HEK293 (cell line): ENCODE measurements at regions not wholly inside any gene's neighbourhood (a gene's known extent, or its start where the extent isn't known, plus 50 kb on each side); places are given as distances from the start of the nearest gene placed in this dataset.

Experiments used
- CTCF ChIA-PET: fragments of 350-600 bp; formaldehyde crosslinking; extraction: SDS; loops from one replicate; lab custom pipeline; 2021; ENCODE audit warnings: antibody characterized with exemption; lab: Yijun Ruan, JAX
- POLR2A ChIA-PET: fragments of 300-600 bp; formaldehyde crosslinking; extraction: SDS; loops from one replicate; lab custom pipeline; 2020; ENCODE audit warnings: antibody characterized with exemption, inconsistent platforms; lab: Yijun Ruan, JAX
- H3K27ac ChIP-seq: fragments of 200-500 bp; sonication (Bioruptor generic); 2 replicates; pipeline ENCODE4 v1.5.1; 2014; ENCODE audit warnings: low read depth, low read length, control low read depth, inconsistent platforms; ENCODE audit errors: extremely low read depth
- H3K36me3 ChIP-seq, 2 experiments: fragments of 200-500 bp in 1 of 2; sonication (Bioruptor generic) in 1 of 2; 1 replicate in 1 of 2; 2 replicates in 1 of 2; pipeline ENCODE4 v1.5.1; 2014 to 2017; ENCODE audit warnings: inconsistent platforms in 2 of 2, low read length in 2 of 2; ENCODE audit not compliant: control insufficient read depth in 2 of 2, insufficient read depth in 1 of 2
- H3K4me1 ChIP-seq: fragments of 200-500 bp; sonication (Bioruptor generic); 2 replicates; pipeline ENCODE4 v1.5.1; 2014; ENCODE audit warnings: mild to moderate bottlenecking, low read length, inconsistent platforms; ENCODE audit not compliant: control insufficient read depth, insufficient read depth
- H3K4me3 ChIP-seq: 2 replicates; pipeline ENCODE4 v1.5.1; 2011; ENCODE audit warnings: low read depth, mild to moderate bottlenecking, control low read depth, low read length, moderate library complexity
- H3K9me3 ChIP-seq: fragments of 200-500 bp; sonication (Bioruptor generic); 2 replicates; pipeline ENCODE4 v1.5.1; 2014; ENCODE audit warnings: low read depth, low read length, inconsistent platforms; ENCODE audit not compliant: control insufficient read depth, insufficient read depth
- IKZF3 ChIP-seq: fragments of 450-650 bp; IDR thresholded peaks from 2 replicates; pipeline ENCODE4 v1.5.0; 2018; ENCODE audit warnings: missing biosample characterization, mild to moderate bottlenecking, missing genetic modification characterization, moderate library complexity
- KLF1 ChIP-seq: fragments of 450-650 bp; formaldehyde crosslinking; IDR thresholded peaks from 2 replicates; pipeline ENCODE4 v1.5.1; 2016; ENCODE audit warnings: missing biosample characterization, missing genetic modification characterization
- ZBTB17 ChIP-seq: fragments of 450-650 bp; formaldehyde crosslinking; IDR thresholded peaks from 2 replicates; pipeline ENCODE4 v1.5.1; 2016; ENCODE audit warnings: missing biosample characterization, missing genetic modification characterization
- ZBTB20 ChIP-seq: fragments of 450-650 bp; formaldehyde crosslinking; IDR thresholded peaks from 2 replicates; pipeline ENCODE4 v1.5.1; 2016; ENCODE audit warnings: missing biosample characterization, missing genetic modification characterization
- ZBTB48 ChIP-seq: fragments of 450-650 bp; formaldehyde crosslinking; IDR thresholded peaks from 2 replicates; pipeline ENCODE4 v1.5.1; 2016; ENCODE audit warnings: missing biosample characterization, missing genetic modification characterization
- ZNF121 ChIP-seq: fragments of 450-650 bp; formaldehyde crosslinking; IDR thresholded peaks from 2 replicates; pipeline ENCODE4 v1.5.1; 2016; ENCODE audit warnings: missing biosample characterization, missing genetic modification characterization
- ZNF132 ChIP-seq: fragments of 450-650 bp; formaldehyde crosslinking; IDR thresholded peaks from 2 replicates; pipeline ENCODE4 v1.5.1; 2017; ENCODE audit warnings: missing biosample characterization, missing genetic modification characterization, borderline replicate concordance
- ZNF133 ChIP-seq: fragments of 450-650 bp; formaldehyde crosslinking; IDR thresholded peaks from 2 replicates; pipeline ENCODE4 v1.5.1; 2016; ENCODE audit warnings: missing biosample characterization, missing genetic modification characterization
- ZNF140 ChIP-seq: fragments of 450-650 bp; formaldehyde crosslinking; IDR thresholded peaks from 2 replicates; pipeline ENCODE4 v1.5.1; 2016; ENCODE audit warnings: missing biosample characterization, missing genetic modification characterization
- ZNF146 ChIP-seq: fragments of 450-650 bp; formaldehyde crosslinking; IDR thresholded peaks from 2 replicates; pipeline ENCODE4 v1.5.1; 2016; ENCODE audit warnings: missing biosample characterization, missing genetic modification characterization
- ZNF184 ChIP-seq: fragments of 450-650 bp; IDR thresholded peaks from 2 replicates; pipeline ENCODE4 v1.5.1; 2018; ENCODE audit warnings: missing biosample characterization, mild to moderate bottlenecking, missing genetic modification characterization
- ZNF2 ChIP-seq: fragments of 450-650 bp; formaldehyde crosslinking; IDR thresholded peaks from 2 replicates; pipeline ENCODE4 v1.5.1; 2016; ENCODE audit warnings: missing biosample characterization, missing genetic modification characterization
- ZNF202 ChIP-seq: fragments of 450-650 bp; formaldehyde crosslinking; IDR thresholded peaks from 2 replicates; pipeline ENCODE4 v1.5.1; 2016; ENCODE audit warnings: missing biosample characterization, missing genetic modification characterization, borderline replicate concordance
- ZNF24 ChIP-seq: fragments of 450-650 bp; formaldehyde crosslinking; IDR thresholded peaks from 2 replicates; pipeline ENCODE4 v1.5.1; 2016; ENCODE audit warnings: missing biosample characterization, missing genetic modification characterization
- ZNF248 ChIP-seq: fragments of 450-650 bp; formaldehyde crosslinking; IDR thresholded peaks from 2 replicates; pipeline ENCODE4 v1.5.1; 2017; ENCODE audit warnings: missing biosample characterization, missing genetic modification characterization
- ZNF302 ChIP-seq: fragments of 450-650 bp; formaldehyde crosslinking; IDR thresholded peaks from 2 replicates; pipeline ENCODE4 v1.5.1; 2016; ENCODE audit warnings: missing biosample characterization, missing genetic modification characterization, low read depth
- ZNF423 ChIP-seq: fragments of 450-650 bp; formaldehyde crosslinking; IDR thresholded peaks from 2 replicates; pipeline ENCODE4 v1.5.1; 2016; ENCODE audit warnings: missing biosample characterization, missing genetic modification characterization
- ZNF48 ChIP-seq: fragments of 450-650 bp; formaldehyde crosslinking; IDR thresholded peaks from 2 replicates; pipeline ENCODE4 v1.5.1; 2016; ENCODE audit warnings: missing biosample characterization, missing genetic modification characterization
- ZNF530 ChIP-seq: fragments of 450-650 bp; formaldehyde crosslinking; IDR thresholded peaks from 2 replicates; pipeline ENCODE4 v1.5.1; 2016; ENCODE audit warnings: low read depth, missing biosample characterization, missing genetic modification characterization
- ZNF571 ChIP-seq: fragments of 450-650 bp; formaldehyde crosslinking; IDR thresholded peaks from 2 replicates; pipeline ENCODE4 v1.5.0; 2017; ENCODE audit warnings: missing biosample characterization, missing genetic modification characterization
- ZNF585B ChIP-seq: fragments of 450-650 bp; formaldehyde crosslinking; IDR thresholded peaks from 2 replicates; pipeline ENCODE4 v1.5.1; 2016; ENCODE audit warnings: missing biosample characterization, missing genetic modification characterization
- ZNF623 ChIP-seq: fragments of 450-650 bp; formaldehyde crosslinking; IDR thresholded peaks from 2 replicates; pipeline ENCODE4 v1.5.1; 2016; ENCODE audit warnings: missing biosample characterization, missing genetic modification characterization
- ZNF747 ChIP-seq: fragments of 450-650 bp; formaldehyde crosslinking; IDR thresholded peaks from 2 replicates; pipeline ENCODE4 v1.5.1; 2016; ENCODE audit warnings: missing biosample characterization, missing genetic modification characterization
- ZNF76 ChIP-seq: fragments of 450-650 bp; formaldehyde crosslinking; IDR thresholded peaks from 2 replicates; pipeline ENCODE4; 2016; ENCODE audit warnings: low read depth, missing biosample characterization, missing genetic modification characterization, borderline replicate concordance
- ZNF791 ChIP-seq: fragments of 450-650 bp; formaldehyde crosslinking; IDR thresholded peaks from 2 replicates; pipeline ENCODE4 v1.5.1; 2016; ENCODE audit warnings: missing biosample characterization, missing genetic modification characterization
- ZNF792 ChIP-seq: fragments of 450-650 bp; formaldehyde crosslinking; IDR thresholded peaks from 2 replicates; pipeline ENCODE4 v1.5.1; 2016; ENCODE audit warnings: missing biosample characterization, missing genetic modification characterization
- TF ChIP-seq, protein P1 (sequence below): fragments of 450-650 bp; formaldehyde crosslinking; conservative IDR thresholded peaks from 2 replicates; pipeline ENCODE4 v1.5.1; 2016; ENCODE audit warnings: low read depth, missing biosample characterization, missing genetic modification characterization
- TF ChIP-seq, protein P2 (sequence below): fragments of 450-650 bp; formaldehyde crosslinking; IDR thresholded peaks from 2 replicates; pipeline ENCODE4 v1.5.1; 2016; ENCODE audit warnings: missing biosample characterization, missing genetic modification characterization
- TF ChIP-seq, protein P3 (sequence below): fragments of 450-650 bp; formaldehyde crosslinking; IDR thresholded peaks from 2 replicates; pipeline ENCODE4 v1.5.1; 2016; ENCODE audit warnings: missing biosample characterization, missing genetic modification characterization

DNA sequence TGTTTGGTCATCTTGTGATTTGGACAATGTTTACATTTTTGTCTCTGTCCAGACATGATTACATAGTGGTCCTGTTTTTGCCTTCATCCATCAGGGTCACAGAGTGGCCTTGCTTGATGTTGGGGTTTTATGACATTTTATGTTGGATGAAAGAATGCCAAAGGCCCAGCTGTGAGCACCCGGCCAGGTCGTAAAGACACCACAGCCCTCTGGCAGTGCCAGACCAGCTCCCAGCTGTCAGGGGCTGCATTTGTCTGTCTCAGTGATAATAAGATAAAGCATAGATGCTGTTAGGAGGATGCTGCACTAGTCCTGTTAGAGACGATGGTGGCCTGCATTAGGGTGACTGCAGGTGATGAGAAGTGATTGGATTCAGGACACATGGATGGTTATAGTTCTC lies 117.5 kb downstream of the FAM174B start (continued):
- TF ChIP-seq, protein P1, sequence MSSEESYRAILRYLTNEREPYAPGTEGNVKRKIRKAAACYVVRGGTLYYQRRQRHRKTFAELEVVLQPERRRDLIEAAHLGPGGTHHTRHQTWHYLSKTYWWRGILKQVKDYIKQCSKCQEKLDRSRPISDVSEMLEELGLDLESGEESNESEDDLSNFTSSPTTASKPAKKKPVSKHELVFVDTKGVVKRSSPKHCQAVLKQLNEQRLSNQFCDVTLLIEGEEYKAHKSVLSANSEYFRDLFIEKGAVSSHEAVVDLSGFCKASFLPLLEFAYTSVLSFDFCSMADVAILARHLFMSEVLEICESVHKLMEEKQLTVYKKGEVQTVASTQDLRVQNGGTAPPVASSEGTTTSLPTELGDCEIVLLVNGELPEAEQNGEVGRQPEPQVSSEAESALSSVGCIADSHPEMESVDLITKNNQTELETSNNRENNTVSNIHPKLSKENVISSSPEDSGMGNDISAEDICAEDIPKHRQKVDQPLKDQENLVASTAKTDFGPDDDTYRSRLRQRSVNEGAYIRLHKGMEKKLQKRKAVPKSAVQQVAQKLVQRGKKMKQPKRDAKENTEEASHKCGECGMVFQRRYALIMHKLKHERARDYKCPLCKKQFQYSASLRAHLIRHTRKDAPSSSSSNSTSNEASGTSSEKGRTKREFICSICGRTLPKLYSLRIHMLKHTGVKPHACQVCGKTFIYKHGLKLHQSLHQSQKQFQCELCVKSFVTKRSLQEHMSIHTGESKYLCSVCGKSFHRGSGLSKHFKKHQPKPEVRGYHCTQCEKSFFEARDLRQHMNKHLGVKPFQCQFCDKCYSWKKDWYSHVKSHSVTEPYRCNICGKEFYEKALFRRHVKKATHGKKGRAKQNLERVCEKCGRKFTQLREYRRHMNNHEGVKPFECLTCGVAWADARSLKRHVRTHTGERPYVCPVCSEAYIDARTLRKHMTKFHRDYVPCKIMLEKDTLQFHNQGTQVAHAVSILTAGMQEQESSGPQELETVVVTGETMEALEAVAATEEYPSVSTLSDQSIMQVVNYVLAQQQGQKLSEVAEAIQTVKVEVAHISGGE (tag by site-specific recombination), result no peak
- TF ChIP-seq ZNF571 (tag by site-specific recombination) (no peak), ZNF623 (tag by site-specific recombination) (no peak), ZBTB20 (tag by site-specific recombination) (no peak), IKZF3 (tag by site-specific recombination) (no peak), ZNF132 (no peak), ZNF121 (no peak), ZNF423 (tag by site-specific recombination) (no peak), ZBTB48 (no peak), ZNF76 (tag by site-specific recombination) (no peak), ZNF791 (tag by site-specific recombination) (no peak), ZNF140 (tag by site-specific recombination) (no peak), KLF1 (tag by site-specific recombination) (no peak)

DNA sequence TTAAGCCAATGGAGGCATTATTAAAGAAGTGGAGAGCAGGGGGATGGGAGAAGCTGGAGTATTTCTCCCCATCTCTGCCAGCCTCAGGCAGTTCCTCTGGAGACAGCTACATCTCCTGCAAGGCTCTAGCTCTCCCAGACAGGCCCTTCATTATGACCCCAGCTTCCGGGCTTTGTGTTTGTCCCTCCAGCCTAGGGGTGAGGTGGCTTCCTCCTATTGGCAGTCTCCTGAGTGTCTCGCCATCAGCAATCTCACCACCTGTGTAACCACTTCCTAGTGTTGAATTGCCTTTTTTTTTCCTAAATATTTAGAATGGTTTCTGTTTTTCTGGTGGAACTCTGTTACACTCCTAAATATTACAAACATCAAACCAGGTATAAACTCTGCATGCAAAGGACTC lies 122.3 kb downstream of the FAM174B start:
- ChIA-PET CTCF (interaction anchor here (0.6 to 1.3 kb wide), 2 partner anchors 27 to 181 kb away, joined by 3 to 4 read pairs; no protein-coding TSS in a partner anchor), POLR2A (no interaction called here)

DNA sequence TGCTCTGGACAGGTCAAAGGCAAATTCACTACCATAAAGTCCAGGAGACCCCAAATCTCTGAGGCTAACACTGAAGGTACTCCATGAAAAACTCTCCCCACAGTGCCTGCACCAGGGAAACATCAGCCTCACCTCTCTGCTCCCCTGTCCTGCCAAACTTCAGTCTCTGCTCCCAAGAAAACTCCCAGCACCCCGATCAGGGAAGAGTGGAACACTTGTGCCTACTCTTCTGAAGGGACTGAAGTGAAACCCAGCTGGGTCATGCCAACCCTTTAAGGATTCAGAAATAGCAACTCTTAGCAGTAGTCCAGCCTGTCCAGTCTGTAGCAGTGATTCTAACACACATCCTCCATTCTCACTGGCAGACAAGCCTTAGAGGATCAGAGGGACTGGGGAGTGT lies 124.2 kb downstream of the FAM174B start:
- Histone ChIP-seq H3K4me3 (no peak overlapping the region), H3K4me1 (0 out of 2 replicates have a peak, but pooled peaks cover 2% of the 10 kb centered on the region), H3K36me3 (no peaks in the 10 kb centered on the region), H3K9me3 (peaks cover 8% of the 10 kb centered on the region; the same call in 1 of the 2 replicates), H3K27ac (no peak overlapping the region)
- ChIA-PET POLR2A (no interaction called here), CTCF (interaction anchor here (2.8 kb wide), 1 partner anchor 10 kb away, joined by 12 read pairs; no protein-coding TSS in a partner anchor)
- TF ChIP-seq, protein P2, sequence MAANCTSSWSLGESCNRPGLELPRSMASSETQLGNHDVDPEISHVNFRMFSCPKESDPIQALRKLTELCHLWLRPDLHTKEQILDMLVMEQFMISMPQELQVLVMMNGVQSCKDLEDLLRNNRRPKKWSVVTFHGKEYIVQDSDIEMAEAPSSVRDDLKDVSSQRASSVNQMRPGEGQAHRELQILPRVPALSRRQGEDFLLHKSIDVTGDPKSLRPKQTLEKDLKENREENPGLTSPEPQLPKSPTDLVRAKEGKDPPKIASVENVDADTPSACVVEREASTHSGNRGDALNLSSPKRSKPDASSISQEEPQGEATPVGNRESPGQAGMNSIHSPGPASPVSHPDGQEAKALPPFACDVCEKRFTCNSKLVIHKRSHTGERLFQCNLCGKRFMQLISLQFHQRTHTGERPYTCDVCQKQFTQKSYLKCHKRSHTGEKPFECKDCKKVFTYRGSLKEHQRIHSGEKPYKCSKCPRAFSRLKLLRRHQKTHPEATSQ (tag by site-specific recombination), result no peak
- no peak for TF ChIP-seq ZNF571 (tag by site-specific recombination)
- no peak for TF ChIP-seq ZNF747 (tag by site-specific recombination)
- TF ChIP-seq ZNF530 (tag by site-specific recombination), result no peak
- TF ChIP-seq ZBTB17 (tag by site-specific recombination), result no peak
- TF ChIP-seq ZNF133, result no peak
- no peak for TF ChIP-seq ZNF146 (tag by site-specific recombination)
- TF ChIP-seq ZNF792, result no peak
- no peak for TF ChIP-seq ZNF585B
- no peak for TF ChIP-seq ZNF140 (tag by site-specific recombination)
- TF ChIP-seq ZNF184 (tag by site-specific recombination), result no peak
- no peak for TF ChIP-seq ZNF302 (tag by site-specific recombination)
- TF ChIP-seq ZNF248 (tag by site-specific recombination), result no peak
- TF ChIP-seq, protein P3, sequence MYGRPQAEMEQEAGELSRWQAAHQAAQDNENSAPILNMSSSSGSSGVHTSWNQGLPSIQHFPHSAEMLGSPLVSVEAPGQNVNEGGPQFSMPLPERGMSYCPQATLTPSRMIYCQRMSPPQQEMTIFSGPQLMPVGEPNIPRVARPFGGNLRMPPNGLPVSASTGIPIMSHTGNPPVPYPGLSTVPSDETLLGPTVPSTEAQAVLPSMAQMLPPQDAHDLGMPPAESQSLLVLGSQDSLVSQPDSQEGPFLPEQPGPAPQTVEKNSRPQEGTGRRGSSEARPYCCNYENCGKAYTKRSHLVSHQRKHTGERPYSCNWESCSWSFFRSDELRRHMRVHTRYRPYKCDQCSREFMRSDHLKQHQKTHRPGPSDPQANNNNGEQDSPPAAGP (tag by site-specific recombination), result no peak
- no peak for TF ChIP-seq ZNF48
- TF ChIP-seq ZNF202 (tag by site-specific recombination), result no peak
- TF ChIP-seq ZNF2 (tag by site-specific recombination), result no peak

More for the DNA sequence above, 122.3 kb downstream of the FAM174B start:
- Histone ChIP-seq H3K27ac (no peak overlapping the region), H3K4me1 (no peaks in the 10 kb centered on the region), H3K9me3 (peaks cover 8% of the 10 kb centered on the region; the same call in 1 of the 2 replicates), H3K36me3 (no peaks in the 10 kb centered on the region), H3K4me3 (no peak overlapping the region)
- TF ChIP-seq ZNF24 (tag by site-specific recombination), result no peak
